Lower leg skin (tissue), 4 donors: ENCODE measurements at regions not wholly inside any gene's neighbourhood (a gene's known extent, or its start where the extent isn't known, plus 50 kb on each side); places are given as distances from the start of the nearest gene placed in this dataset.

Experiments used
- DNase-seq, 2 donors: peaks; one replicate each; pipeline ENCODE4 v3.0.0-alpha.2; 2019; ENCODE audit warnings: low spot score in 2 of 2
- H3K4me3 ChIP-seq: fragments of 200-600 bp; sonication (generic); 2 replicates; pipeline ENCODE4 v1.5.1; 2017; ENCODE audit warnings: mild to moderate bottlenecking, low read depth; ENCODE audit not compliant: poor library complexity, severe bottlenecking
- POLR2A ChIP-seq, 2 donors: fragments of 450-650 bp; IDR thresholded peaks; one replicate each; pipeline ENCODE4 v1.6.1; 2016 to 2017; ENCODE audit warnings: antibody characterized with exemption in 2 of 2, mild to moderate bottlenecking in 1 of 2, moderate library complexity in 1 of 2
- WGBS, 2 donors: methylation state at CpG; one replicate each; pipeline ENCODE4 v1.1.5; 2018; 5-methylcytosine and 5-hydroxymethylcytosine counted together
- intact Hi-C: fragments of 100-400 bp; cut with DNase I; formaldehyde crosslinking; loops from one replicate; pipeline ENCODE4 v1.15.0; 2023; ENCODE audit warnings: low total_unique reads
- TF ChIP-seq, protein P1 (sequence below), 3 donors: fragments of 450-650 bp; IDR thresholded peaks; one replicate each; pipeline ENCODE4 v1.5.1; 2016; ENCODE audit warnings: antibody characterized with exemption in 3 of 3, mild to moderate bottlenecking in 3 of 3, moderate library complexity in 2 of 3

DNA sequence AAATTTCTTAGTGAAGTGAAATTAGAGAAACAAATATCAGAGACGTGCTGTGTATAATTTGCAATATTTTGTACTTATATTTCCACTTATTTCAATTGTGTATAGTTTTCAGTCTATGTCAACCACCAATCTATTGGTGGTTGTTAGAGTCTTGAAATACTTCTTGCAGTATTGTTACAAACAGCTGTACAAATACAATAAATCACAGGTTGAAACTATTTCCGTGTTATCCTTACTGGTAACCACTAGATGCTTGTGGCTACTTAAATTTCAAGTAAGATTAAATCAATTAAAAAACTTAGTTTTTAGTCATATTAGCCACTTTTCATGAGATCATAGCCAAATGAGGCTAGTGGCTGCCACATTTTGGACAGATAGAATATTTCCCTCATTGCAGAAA lies 520.5 kb downstream of the GBA3 start:
- 81 to 83% methylated on average over 2 of the region's 2 CpGs for WGBS, 2 donors
- intact Hi-C loops = no loop called here

DNA sequence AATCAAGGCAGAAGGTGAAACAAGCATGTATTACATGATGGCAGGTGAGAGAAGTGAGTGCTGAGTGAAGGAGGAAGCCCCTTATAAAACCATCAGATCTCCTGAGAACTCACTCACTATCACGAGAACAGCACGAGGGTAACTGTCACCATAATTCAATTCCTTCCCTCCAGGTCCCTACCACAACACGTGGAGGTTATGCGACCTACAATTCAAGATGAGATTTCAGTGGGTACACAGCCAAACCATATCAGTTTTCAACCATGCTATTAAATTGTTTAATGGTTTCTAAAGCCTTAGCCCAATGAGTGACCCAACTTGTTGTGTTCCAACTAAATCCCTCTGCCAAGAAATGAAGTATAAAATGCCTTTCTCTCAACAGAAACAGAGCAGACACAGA lies 519.8 kb downstream of the GBA3 start:
- TF ChIP-seq, protein P1, sequence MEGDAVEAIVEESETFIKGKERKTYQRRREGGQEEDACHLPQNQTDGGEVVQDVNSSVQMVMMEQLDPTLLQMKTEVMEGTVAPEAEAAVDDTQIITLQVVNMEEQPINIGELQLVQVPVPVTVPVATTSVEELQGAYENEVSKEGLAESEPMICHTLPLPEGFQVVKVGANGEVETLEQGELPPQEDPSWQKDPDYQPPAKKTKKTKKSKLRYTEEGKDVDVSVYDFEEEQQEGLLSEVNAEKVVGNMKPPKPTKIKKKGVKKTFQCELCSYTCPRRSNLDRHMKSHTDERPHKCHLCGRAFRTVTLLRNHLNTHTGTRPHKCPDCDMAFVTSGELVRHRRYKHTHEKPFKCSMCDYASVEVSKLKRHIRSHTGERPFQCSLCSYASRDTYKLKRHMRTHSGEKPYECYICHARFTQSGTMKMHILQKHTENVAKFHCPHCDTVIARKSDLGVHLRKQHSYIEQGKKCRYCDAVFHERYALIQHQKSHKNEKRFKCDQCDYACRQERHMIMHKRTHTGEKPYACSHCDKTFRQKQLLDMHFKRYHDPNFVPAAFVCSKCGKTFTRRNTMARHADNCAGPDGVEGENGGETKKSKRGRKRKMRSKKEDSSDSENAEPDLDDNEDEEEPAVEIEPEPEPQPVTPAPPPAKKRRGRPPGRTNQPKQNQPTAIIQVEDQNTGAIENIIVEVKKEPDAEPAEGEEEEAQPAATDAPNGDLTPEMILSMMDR (IDR thresholded peaks at IDR 0.05) = no peak
- TF ChIP-seq POLR2A (IDR thresholded peaks at IDR 0.05) = no peak
- intact Hi-C loops = no loop called here
- DNase-seq = no peak
- no peak overlapping the region for H3K4me3 ChIP-seq
- WGBS, 2 donors = 65 to 74% methylated on average over 4 of the region's 4 CpGs

More for the DNA sequence above, 520.5 kb downstream of the GBA3 start:
- H3K4me3 ChIP-seq = no peak overlapping the region
- DNase-seq = no peak
- TF ChIP-seq POLR2A (IDR thresholded peaks at IDR 0.05) = no peak
- TF ChIP-seq, protein P1 (IDR thresholded peaks at IDR 0.05) = no peak

DNA sequence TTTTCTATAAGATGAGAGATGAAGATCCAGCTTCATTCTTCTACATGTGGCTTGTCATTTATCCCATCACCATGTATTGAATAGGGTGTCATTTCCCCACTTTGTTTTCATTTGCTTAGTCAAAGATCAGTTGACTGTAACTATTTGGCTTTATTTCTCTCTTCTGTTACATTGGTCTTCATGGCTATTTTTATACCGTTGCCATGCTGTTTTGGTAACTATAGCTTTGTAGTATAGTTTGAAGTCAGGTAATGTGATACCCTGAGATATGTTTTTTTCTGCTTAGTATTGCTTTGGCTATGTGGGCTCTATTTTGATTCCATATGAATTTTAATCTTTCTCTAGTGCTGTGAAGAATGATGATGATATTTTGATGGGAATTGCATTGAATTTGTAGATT lies 514.3 kb downstream of the GBA3 start:
- intact Hi-C loops = no loop called here
- WGBS, 2 donors = 91 to 93% methylated on average over 1 of the region's 1 CpG
- no peak overlapping the region for H3K4me3 ChIP-seq
- no peak for DNase-seq
- TF ChIP-seq, protein P1 (IDR thresholded peaks at IDR 0.05) = no peak
- no peak for TF ChIP-seq POLR2A (IDR thresholded peaks at IDR 0.05)

DNA sequence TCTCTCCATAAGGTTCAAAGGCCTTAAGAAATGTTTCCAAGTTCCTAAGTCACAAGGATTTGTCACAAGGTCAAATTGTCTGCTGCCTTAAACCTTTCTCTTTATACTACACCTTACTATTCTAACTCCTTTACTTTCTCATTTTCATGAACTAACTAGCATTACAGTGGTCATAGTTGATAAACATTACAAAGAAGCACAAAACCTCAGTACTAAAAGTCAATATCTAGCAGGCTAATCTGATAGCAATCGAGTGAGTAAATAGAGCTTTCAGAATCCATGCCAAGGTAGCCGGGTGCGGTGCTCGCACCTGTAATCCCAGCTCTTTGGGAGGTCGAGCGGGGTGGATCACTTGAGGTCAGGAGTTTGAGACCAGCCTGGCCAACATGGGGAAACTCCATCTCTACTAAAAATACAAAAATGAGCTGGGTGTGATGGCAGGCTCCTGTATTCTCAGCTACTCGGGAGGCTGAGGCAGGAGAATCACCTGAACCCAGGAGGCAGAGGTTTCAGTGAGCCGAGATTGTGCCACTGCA lies 510.0 kb downstream of the GBA3 start:
- no peak for DNase-seq
- intact Hi-C loops = no loop called here
- TF ChIP-seq, protein P1 (IDR thresholded peaks at IDR 0.05) = no peak
- no peak for TF ChIP-seq POLR2A (IDR thresholded peaks at IDR 0.05)
- no peak overlapping the region for H3K4me3 ChIP-seq
- 71 to 77% methylated on average over 8 of the region's 8 CpGs for WGBS, 2 donors

DNA sequence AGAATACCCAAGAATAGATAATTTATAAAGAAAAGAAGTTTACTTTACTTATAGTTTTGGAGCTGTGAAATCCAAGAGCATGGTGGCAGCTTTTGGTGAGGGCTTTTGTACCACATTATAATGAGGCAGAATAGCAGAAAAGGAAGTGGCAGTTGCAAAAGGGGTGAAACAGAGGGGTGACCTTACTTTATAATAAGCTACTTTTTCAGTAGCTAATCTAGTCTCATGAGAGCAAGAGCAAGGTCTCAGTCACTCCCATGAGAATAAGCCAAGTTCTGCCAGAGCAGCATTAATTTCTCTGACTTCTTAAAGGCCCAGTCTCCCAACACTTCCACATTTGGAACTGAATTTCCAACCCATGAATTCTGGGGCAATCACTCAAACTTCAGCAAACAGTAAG lies 502.0 kb downstream of the GBA3 start:
- H3K4me3 ChIP-seq = no peak overlapping the region
- intact Hi-C loops = no loop called here
- no peak for DNase-seq
- TF ChIP-seq, protein P1 (IDR thresholded peaks at IDR 0.05) = no peak
- no peak for TF ChIP-seq POLR2A (IDR thresholded peaks at IDR 0.05)

DNA sequence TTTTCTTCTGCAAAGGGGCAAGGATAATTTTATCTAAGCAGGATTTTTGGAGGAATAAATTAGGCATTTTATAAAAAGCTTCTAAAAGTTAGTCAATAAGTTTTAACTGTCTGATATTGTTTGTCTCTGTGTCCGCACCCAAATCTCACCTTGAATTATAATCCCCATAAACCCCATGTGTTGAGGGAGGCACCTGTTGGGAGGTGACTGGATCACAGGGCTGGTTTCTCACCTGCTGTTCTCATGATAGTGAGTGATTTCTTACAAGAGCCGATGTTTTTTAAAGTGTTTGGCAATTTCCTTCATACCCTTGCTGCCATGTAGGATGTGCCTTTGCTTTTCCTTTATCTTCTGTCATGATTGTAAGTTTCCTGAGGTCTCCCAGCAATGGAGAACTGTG lies 481.4 kb downstream of the GBA3 start:
- TF ChIP-seq, protein P1 (IDR thresholded peaks at IDR 0.05) = no peak
- no peak for TF ChIP-seq POLR2A (IDR thresholded peaks at IDR 0.05)
- intact Hi-C loops = no loop called here
- no peak for DNase-seq
- no peak overlapping the region for H3K4me3 ChIP-seq
- WGBS, 2 donors = 91 to 92% methylated on average over 2 of the region's 2 CpGs
